Naive B cell (primary cell): ENCODE measurements at regions not wholly inside any gene's neighbourhood (a gene's known extent, or its start where the extent isn't known, plus 50 kb on each side); places are given as distances from the start of the nearest gene placed in this dataset.
A peak's percentile ranks its signal among the peaks of the same experiment; 100 is the strongest.
"Not testable (repeated sequence)": the region's sequence is repeated elsewhere in the genome, so short reads cannot be mapped to it uniquely, and the experiment has no call there.

Experiments
- ATAC-seq, 2 donors: fragments of 150-1000 bp; cut with Tn5 transposase; 2 replicates each; pipeline ENCODE4 v1.10.0; 2021; ENCODE audit warnings: low read depth in 2 of 2, mild to moderate bottlenecking in 2 of 2, moderate library complexity in 2 of 2
- DNase-seq: peaks from one replicate; pipeline ENCODE4 v3.0.0; 2022
- H3K27ac Mint-ChIP-seq, 6 donors: one replicate each; pipeline ENCODE4 v1.8.0; 2020 to 2022; ENCODE audit warnings: mild to moderate bottlenecking in 6 of 6, mixed read lengths in 6 of 6, moderate library complexity in 5 of 6, inconsistent platforms in 2 of 6
- H3K27me3 Mint-ChIP-seq, 3 donors: one replicate each; pipeline ENCODE4 v1.8.0; 2021 to 2022; ENCODE audit warnings: mixed read lengths in 3 of 3, mild to moderate bottlenecking in 1 of 3
- H3K36me3 Mint-ChIP-seq, 2 donors: one replicate each; pipeline ENCODE4 v1.8.0; 2020 to 2022; ENCODE audit warnings: mixed read lengths in 2 of 2, inconsistent platforms in 1 of 2, mild to moderate bottlenecking in 1 of 2
- H3K4me1 Mint-ChIP-seq, 3 donors: one replicate each; pipeline ENCODE4 v1.8.0; 2020 to 2022; ENCODE audit warnings: mixed read lengths in 3 of 3, inconsistent platforms in 1 of 3, mild to moderate bottlenecking in 1 of 3, moderate library complexity in 1 of 3
- H3K4me3 Mint-ChIP-seq, 8 donors: one replicate each; pipeline ENCODE4 v1.8.0; 2020 to 2022; ENCODE audit warnings: mild to moderate bottlenecking in 8 of 8, mixed read lengths in 8 of 8, moderate library complexity in 8 of 8, inconsistent platforms in 2 of 8
- H3K9me3 Mint-ChIP-seq, 7 donors: one replicate each; pipeline ENCODE4 v1.8.0; 2020 to 2022; ENCODE audit warnings: mixed read lengths in 7 of 7, mild to moderate bottlenecking in 5 of 7, inconsistent platforms in 2 of 7, moderate library complexity in 1 of 7

GRCh38 chr3:14000556-14000955 lies 120.7 kb upstream of the WNT7A start:
- Mint-ChIP-seq H3K36me3 (peaks cover 0 to 7% of the 10 kb centered on the region in 2 donors), H3K9me3 (peaks cover 5 to 10% (median 8%) of the 10 kb centered on the region in 7 donors), H3K4me3 (no peak overlapping the region), H3K4me1 (no peaks in the 10 kb centered on the region), H3K27ac (no peak overlapping the region), H3K27me3 (peaks cover 0 to 15% (median 11%) of the 10 kb centered on the region in 3 donors)
- ATAC-seq (no peak), DNase-seq (no peak)

GRCh38 chr3:13998831-13999230 lies 119.0 kb upstream of the WNT7A start:
- ATAC-seq (no peak), DNase-seq (no peak)
- Mint-ChIP-seq H3K27ac (no peak overlapping the region), H3K4me3 (no peak overlapping the region), H3K4me1 (no peaks in the 10 kb centered on the region), H3K9me3 (peaks cover 6 to 20% (median 12%) of the 10 kb centered on the region in 7 donors), H3K27me3 (peaks cover 0 to 11% (median 10%) of the 10 kb centered on the region in 3 donors), H3K36me3 (peaks cover 0 to 8% of the 10 kb centered on the region in 2 donors)

GRCh38 chr3:13995216-13995615 lies 115.3 kb upstream of the WNT7A start:
- H3K4me3 Mint-ChIP-seq, DNase-seq, H3K27ac Mint-ChIP-seq, H3K27me3 Mint-ChIP-seq, H3K36me3 Mint-ChIP-seq, H3K4me1 Mint-ChIP-seq, ATAC-seq: not testable (repeated sequence)
- H3K9me3 Mint-ChIP-seq: peaks cover 6 to 27% (median 16%) of the 10 kb centered on the region in 7 donors

- H3K4me1 Mint-ChIP-seq, DNase-seq, ATAC-seq, H3K4me3 Mint-ChIP-seq, H3K27me3 Mint-ChIP-seq, H3K27ac Mint-ChIP-seq: not testable (repeated sequence)
- Mint-ChIP-seq H3K36me3 (peaks cover 0 to 20% of the 10 kb centered on the region in 2 donors), H3K9me3 (peaks cover 15 to 57% (median 35%) of the 10 kb centered on the region in 7 donors)
Observed at GRCh38 chr3:13988925-13989324, 109.1 kb upstream of the WNT7A start.

- Mint-ChIP-seq H3K27me3 (peaks cover 0 to 6% (median 0%) of the 10 kb centered on the region in 3 donors), H3K4me3 (no peak overlapping the region), H3K36me3 (peaks cover 5 to 16% of the 10 kb centered on the region in 2 donors), H3K9me3 (peaks cover 12 to 44% (median 32%) of the 10 kb centered on the region in 7 donors), H3K27ac (peak overlapping the region in 1 of 6 donors; percentile 11), H3K4me1 (no peaks in the 10 kb centered on the region)
- ATAC-seq (no peak), DNase-seq (no peak)
Observed at GRCh38 chr3:13976469-13976868, 96.6 kb upstream of the WNT7A start.

- Mint-ChIP-seq H3K27ac (no peak overlapping the region), H3K4me1 (no peaks in the 10 kb centered on the region), H3K27me3 (peaks cover 0 to 6% (median 0%) of the 10 kb centered on the region in 3 donors), H3K4me3 (no peak overlapping the region), H3K36me3 (peaks cover 5 to 16% of the 10 kb centered on the region in 2 donors), H3K9me3 (peaks cover 12 to 52% (median 37%) of the 10 kb centered on the region in 7 donors)
- no peak for DNase-seq
- no peak for ATAC-seq
Observed at GRCh38 chr3:13975686-13976085, 95.8 kb upstream of the WNT7A start.

- H3K4me1 Mint-ChIP-seq: no peaks in the 10 kb centered on the region
- peaks cover 0 to 6% (median 0%) of the 10 kb centered on the region in 3 donors for H3K27me3 Mint-ChIP-seq
- H3K36me3 Mint-ChIP-seq: peaks cover 5 to 16% of the 10 kb centered on the region in 2 donors
- DNase-seq: no peak
- no peak overlapping the region for H3K27ac Mint-ChIP-seq
- H3K4me3 Mint-ChIP-seq: no peak overlapping the region
- no peak for ATAC-seq
- H3K9me3 Mint-ChIP-seq: peaks cover 12 to 54% (median 40%) of the 10 kb centered on the region in 7 donors
Observed at GRCh38 chr3:13972679-13973379, 93.0 kb upstream of the WNT7A start.

GRCh38 chr3:13966302-13966701 lies 86.4 kb upstream of the WNT7A start:
- no peaks in the 10 kb centered on the region for H3K4me1 Mint-ChIP-seq
- no peak for ATAC-seq
- peaks cover 8 to 28% (median 18%) of the 10 kb centered on the region in 3 donors for H3K27me3 Mint-ChIP-seq
- H3K36me3 Mint-ChIP-seq: no peaks in the 10 kb centered on the region
- no peak overlapping the region for H3K4me3 Mint-ChIP-seq
- H3K9me3 Mint-ChIP-seq: peaks cover 0 to 22% (median 8%) of the 10 kb centered on the region in 7 donors
- H3K27ac Mint-ChIP-seq: no peak overlapping the region
- DNase-seq: no peak

GRCh38 chr3:13963137-13963886 lies 83.4 kb upstream of the WNT7A start:
- DNase-seq (no peak), ATAC-seq (no peak)
- Mint-ChIP-seq H3K4me3 (no peak overlapping the region), H3K36me3 (peaks cover 0 to 9% of the 10 kb centered on the region in 2 donors), H3K9me3 (peaks cover 0 to 14% (median 4%) of the 10 kb centered on the region in 7 donors), H3K27me3 (peaks cover 12 to 35% (median 28%) of the 10 kb centered on the region in 3 donors), H3K27ac (no peak overlapping the region), H3K4me1 (no peaks in the 10 kb centered on the region)

GRCh38 chr3:13954741-13955483 lies 75.0 kb upstream of the WNT7A start:
- DNase-seq (no peak), ATAC-seq (no peak)
- Mint-ChIP-seq H3K36me3 (peaks cover 0 to 12% of the 10 kb centered on the region in 2 donors), H3K9me3 (peaks cover 0 to 12% (median 2%) of the 10 kb centered on the region in 7 donors), H3K4me3 (no peak overlapping the region), H3K4me1 (no peaks in the 10 kb centered on the region), H3K27me3 (peaks cover 10 to 19% (median 11%) of the 10 kb centered on the region in 3 donors), H3K27ac (no peak overlapping the region)

- H3K9me3 Mint-ChIP-seq: peaks cover 0 to 12% (median 2%) of the 10 kb centered on the region in 7 donors
- no peak for DNase-seq
- no peaks in the 10 kb centered on the region for H3K4me1 Mint-ChIP-seq
- H3K36me3 Mint-ChIP-seq: peaks cover 0 to 9% of the 10 kb centered on the region in 2 donors
- no peak overlapping the region for H3K27ac Mint-ChIP-seq
- peaks cover 9 to 21% (median 9%) of the 10 kb centered on the region in 3 donors for H3K27me3 Mint-ChIP-seq
- no peak for ATAC-seq
- H3K4me3 Mint-ChIP-seq: no peak overlapping the region
Observed at GRCh38 chr3:13954266-13954665, 74.4 kb upstream of the WNT7A start.

- H3K27ac Mint-ChIP-seq: no peak overlapping the region
- no peak overlapping the region for H3K4me3 Mint-ChIP-seq
- ATAC-seq (no peak), DNase-seq (no peak)
- peaks cover 24 to 29% (median 26%) of the 10 kb centered on the region in 3 donors for H3K27me3 Mint-ChIP-seq
- H3K36me3 Mint-ChIP-seq: peaks cover 6 to 23% of the 10 kb centered on the region in 2 donors
- H3K9me3 Mint-ChIP-seq: peaks cover 8 to 23% (median 15%) of the 10 kb centered on the region in 7 donors
- no peaks in the 10 kb centered on the region for H3K4me1 Mint-ChIP-seq
Observed at GRCh38 chr3:13951184-13951583, 71.3 kb upstream of the WNT7A start.

GRCh38 chr3:13950042-13950441 lies 70.2 kb upstream of the WNT7A start:
- Mint-ChIP-seq H3K4me3 (no peak overlapping the region), H3K27me3 (peaks cover 29 to 37% (median 30%) of the 10 kb centered on the region in 3 donors), H3K36me3 (peaks cover 8 to 25% of the 10 kb centered on the region in 2 donors), H3K9me3 (peaks cover 12 to 34% (median 23%) of the 10 kb centered on the region in 7 donors), H3K4me1 (no peaks in the 10 kb centered on the region), H3K27ac (no peak overlapping the region)
- DNase-seq (no peak), ATAC-seq (no peak)
